ENCODE measurements at regions not wholly inside any gene's neighbourhood (a gene's known extent, or its start where the extent isn't known, plus 50 kb on each side); places are given as distances from the start of the nearest gene placed in this dataset.

DNA sequence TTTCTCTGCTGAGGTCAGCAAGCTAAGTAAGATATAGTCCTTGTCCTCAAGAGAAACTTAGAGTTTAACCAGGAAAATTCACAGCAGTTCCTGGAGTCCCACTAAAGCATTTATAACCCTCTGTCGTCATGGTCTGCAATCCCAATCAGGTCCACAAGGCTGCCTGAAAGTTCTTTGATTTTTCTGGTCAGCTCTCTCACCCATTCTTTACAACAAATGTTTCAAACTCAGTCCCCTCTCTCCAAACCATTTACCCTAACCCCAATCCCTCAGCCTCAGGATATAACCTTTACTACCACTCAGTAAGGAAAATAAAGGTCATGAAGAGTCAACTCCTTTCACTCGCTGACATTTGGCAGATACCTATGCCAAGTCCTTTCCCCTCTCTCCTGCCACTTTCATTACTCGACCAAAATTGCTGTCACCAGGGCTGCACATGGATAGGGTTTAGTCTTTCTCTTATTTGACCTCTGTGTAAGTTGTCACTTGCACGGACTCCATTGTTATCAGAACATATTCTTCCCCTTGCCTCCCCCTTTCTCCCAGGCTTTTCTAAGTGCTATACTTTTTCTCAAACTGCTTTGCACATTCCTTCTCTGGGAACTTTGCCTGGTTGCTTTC is 936.6 kb downstream of the NR2F1-AS1 start:
- peak; percentile 9 for DNase-seq (ENCODE audit: low read depth)
- H3K4me3 ChIP-seq (replicated peaks; ENCODE audit: low read depth, low read length), result no peak overlapping the region
- TF ChIP-seq CTCF (IDR thresholded peaks at IDR 0.05; ENCODE audit: low read length, missing control alignments), result peak; percentile 15

DNA sequence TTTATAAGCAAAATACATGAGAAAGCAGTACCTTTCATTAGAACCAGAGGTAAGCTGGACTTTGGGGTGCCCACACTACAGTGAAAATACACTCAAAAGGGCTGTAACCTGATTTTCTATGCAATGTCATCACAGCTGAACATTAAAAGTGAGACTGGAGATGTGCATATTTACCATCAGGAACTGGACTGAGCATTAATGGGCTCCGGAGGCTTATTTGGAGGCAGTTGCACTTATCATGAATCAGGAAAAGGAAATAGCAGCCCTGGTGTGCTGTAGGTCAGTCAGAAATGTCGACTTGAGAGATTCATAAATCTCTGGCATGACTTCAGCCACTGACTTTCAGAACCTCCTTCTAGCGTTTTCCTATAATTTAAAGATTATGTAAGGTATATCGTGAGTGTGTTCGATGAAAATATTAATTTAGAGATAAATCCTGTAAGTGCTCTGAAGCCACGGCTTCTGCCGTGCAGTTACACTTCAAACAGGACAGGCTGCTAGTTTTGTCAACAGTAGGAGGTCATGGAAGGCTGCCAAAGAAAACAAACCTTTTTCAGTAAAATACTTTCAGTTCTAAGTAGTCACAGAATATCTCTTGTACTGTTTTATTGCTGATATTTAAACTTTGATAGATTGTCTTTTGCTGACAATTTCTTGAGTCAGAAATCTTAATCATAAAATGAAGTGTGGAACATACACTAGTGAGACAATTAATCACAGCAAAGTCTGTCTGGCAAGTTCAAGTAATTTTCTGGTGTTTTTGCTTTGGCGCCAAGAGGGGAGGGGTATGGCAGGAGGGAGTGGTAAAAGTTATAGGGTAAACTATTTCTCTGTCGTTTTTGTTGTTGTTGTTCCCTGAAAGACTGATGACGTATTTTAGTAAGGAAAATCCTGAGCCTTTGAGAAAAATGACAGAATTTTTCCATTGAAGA is 939.7 kb downstream of the NR2F1-AS1 start:
- peak overlapping the region; percentile 50 for H3K4me3 ChIP-seq (replicated peaks; ENCODE audit: low read depth, low read length)
- DNase-seq (ENCODE audit: low read depth), result peak; percentile 80
- TF ChIP-seq CTCF (IDR thresholded peaks at IDR 0.05; ENCODE audit: low read length, missing control alignments), result no peak

DNA sequence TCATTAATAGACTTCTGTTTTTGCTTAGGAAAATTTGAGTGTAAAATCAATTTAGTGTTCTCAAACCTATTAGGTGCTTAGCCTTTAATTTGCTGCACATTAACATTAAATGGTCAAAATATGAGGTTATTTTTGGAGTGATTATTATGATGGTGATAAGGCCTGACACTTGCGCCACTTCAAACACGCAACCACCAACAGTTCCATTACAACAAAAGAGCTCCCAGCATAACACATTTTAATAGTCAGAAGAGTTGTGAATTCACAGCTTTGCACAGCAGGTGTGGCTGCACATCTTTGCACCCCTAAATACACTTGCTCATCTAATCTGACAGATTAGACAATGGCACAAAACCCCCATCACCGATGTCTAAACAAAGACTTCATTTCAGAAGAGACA is 940.7 kb downstream of the NR2F1-AS1 start:
- no peak for TF ChIP-seq CTCF (IDR thresholded peaks at IDR 0.05; ENCODE audit: low read length, missing control alignments)
- H3K4me3 ChIP-seq (replicated peaks; ENCODE audit: low read depth, low read length), result no peak overlapping the region
- DNase-seq (ENCODE audit: low read depth), result no peak

DNA sequence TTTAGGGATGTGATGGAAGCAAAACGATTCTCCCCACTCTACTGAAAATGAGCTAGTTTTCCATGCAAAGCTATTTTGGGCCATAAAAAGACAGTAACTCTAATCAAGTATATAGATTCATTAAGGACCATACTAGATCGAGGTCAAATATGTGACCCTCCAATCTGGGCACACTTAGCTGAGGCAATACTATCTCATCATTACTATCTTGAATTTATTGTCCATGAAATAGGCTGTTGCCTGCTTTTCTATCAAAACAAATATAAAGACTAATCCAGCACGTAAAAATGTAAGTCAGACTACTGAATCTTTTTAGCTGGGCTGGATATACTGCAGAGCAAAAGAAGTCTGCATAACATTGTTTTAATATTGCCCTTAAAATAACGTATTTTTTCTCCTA is 943.1 kb downstream of the NR2F1-AS1 start:
- H3K4me3 ChIP-seq (replicated peaks; ENCODE audit: low read depth, low read length), result no peak overlapping the region
- TF ChIP-seq CTCF (IDR thresholded peaks at IDR 0.05; ENCODE audit: low read length, missing control alignments), result no peak
- no peak for DNase-seq (ENCODE audit: low read depth)

DNA sequence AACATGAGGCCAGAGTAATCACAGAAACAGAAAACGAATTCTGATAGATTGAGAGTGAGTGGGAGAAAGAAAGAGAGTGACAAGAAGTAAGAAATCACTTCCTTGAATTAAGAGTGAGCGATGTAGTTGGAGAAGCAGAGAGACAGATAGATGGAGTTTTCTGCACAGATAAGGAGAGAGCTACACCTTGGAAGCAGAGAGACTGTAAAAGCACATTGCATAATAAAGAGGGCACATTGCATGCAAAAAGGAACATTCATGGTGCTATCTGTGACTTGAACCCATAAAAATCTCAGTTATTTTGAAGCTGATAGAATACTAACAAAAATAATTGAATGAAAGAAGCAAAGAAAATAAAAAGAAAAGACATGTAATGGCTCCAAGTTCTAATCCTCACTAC is 943.8 kb downstream of the NR2F1-AS1 start:
- TF ChIP-seq CTCF (IDR thresholded peaks at IDR 0.05; ENCODE audit: low read length, missing control alignments), result no peak
- no peak for DNase-seq (ENCODE audit: low read depth)
- no peak overlapping the region for H3K4me3 ChIP-seq (replicated peaks; ENCODE audit: low read depth, low read length)

GRCh38 chr5:92635001-92635461 is 946.0 kb downstream of the NR2F1-AS1 start:
- no peak for DNase-seq (ENCODE audit: low read depth)
- H3K4me3 ChIP-seq (replicated peaks; ENCODE audit: low read depth, low read length), result no peak overlapping the region
- no peak for TF ChIP-seq CTCF (IDR thresholded peaks at IDR 0.05; ENCODE audit: low read length, missing control alignments)
